ENCODE measurements at regions not wholly inside any gene's neighbourhood (a gene's known extent, or its start where the extent isn't known, plus 50 kb on each side); places are given as distances from the start of the nearest gene placed in this dataset.

- no peak overlapping the region for H3K4me3 ChIP-seq (ENCODE audit: low read depth, low read length)
- no peak for DNase-seq (ENCODE audit: low read depth)
- TF ChIP-seq CTCF (IDR thresholded peaks at IDR 0.05; ENCODE audit: low read depth, low read length, missing control alignments): no peak
Measured at GRCh38 chr2:60118917-60119316, 434.5 kb downstream of the BCL11A start.

GRCh38 chr2:60118061-60118460 is 435.4 kb downstream of the BCL11A start:
- no peak overlapping the region for H3K4me3 ChIP-seq (ENCODE audit: low read depth, low read length)
- no peak for TF ChIP-seq CTCF (IDR thresholded peaks at IDR 0.05; ENCODE audit: low read depth, low read length, missing control alignments)
- no peak for DNase-seq (ENCODE audit: low read depth)

GRCh38 chr2:60116161-60116875 is 437.1 kb downstream of the BCL11A start:
- no peak overlapping the region for H3K4me3 ChIP-seq (ENCODE audit: low read depth, low read length)
- TF ChIP-seq CTCF (IDR thresholded peaks at IDR 0.05; ENCODE audit: low read depth, low read length, missing control alignments): no peak
- DNase-seq (ENCODE audit: low read depth): no peak

GRCh38 chr2:60109744-60110143 is 443.7 kb downstream of the BCL11A start:
- TF ChIP-seq CTCF (IDR thresholded peaks at IDR 0.05; ENCODE audit: low read depth, low read length, missing control alignments): no peak
- DNase-seq (ENCODE audit: low read depth): no peak

GRCh38 chr2:60106836-60107529 is 446.5 kb downstream of the BCL11A start:
- no peak for TF ChIP-seq CTCF (IDR thresholded peaks at IDR 0.05; ENCODE audit: low read depth, low read length, missing control alignments)
- no peak for DNase-seq (ENCODE audit: low read depth)
- no peak overlapping the region for H3K4me3 ChIP-seq (ENCODE audit: low read depth, low read length)

More at GRCh38 chr2:60109744-60110143, 443.7 kb downstream of the BCL11A start:
- H3K4me3 ChIP-seq (ENCODE audit: low read depth, low read length): no peak overlapping the region

GRCh38 chr2:60105906-60106305 is 447.5 kb downstream of the BCL11A start:
- TF ChIP-seq CTCF (IDR thresholded peaks at IDR 0.05; ENCODE audit: low read depth, low read length, missing control alignments): no peak
- no peak for DNase-seq (ENCODE audit: low read depth)
- H3K4me3 ChIP-seq (ENCODE audit: low read depth, low read length): no peak overlapping the region
